ENCODE measurements at regions not wholly inside any gene's neighbourhood (a gene's known extent, or its start where the extent isn't known, plus 50 kb on each side); places are given as distances from the start of the nearest gene placed in this dataset.

GRCh38 chr3:174639970-174640369 lies 219.2 kb upstream of the NAALADL2 start:
- TF ChIP-seq CTCF (conservative IDR thresholded peaks at IDR 0.05; ENCODE audit: low read depth, low read length) (no peak), EZH2phosphoT487 (IDR thresholded peaks at IDR 0.05; ENCODE audit: borderline replicate concordance, low read length) (no peak), EZH2 (IDR thresholded peaks at IDR 0.05; ENCODE audit: low read length, unreplicated experiment) (no peak)
